ENCODE measurements at regions not wholly inside any gene's neighbourhood (a gene's known extent, or its start where the extent isn't known, plus 50 kb on each side); places are given as distances from the start of the nearest gene placed in this dataset.

- 92% methylated on average over 2 of the region's 2 CpGs for WGBS (ENCODE audit: insufficient coverage)
Observed at GRCh38 chr4:104906276-104906675, 240.4 kb upstream of the TET2 start.

GRCh38 chr4:104907074-104907649 is 239.5 kb upstream of the TET2 start:
- intact Hi-C loops (cut with micrococcal nuclease), result no loop called here
- Histone ChIP-seq H2AFZ (ENCODE audit: insufficient read depth, low read depth, low read length, poor library complexity, severe bottlenecking) (no peak overlapping the region), H3K9ac (ENCODE audit: insufficient read depth, low read length, poor library complexity, severe bottlenecking) (no peak overlapping the region), H3K27me3 (ENCODE audit: control insufficient read depth in 2 of 2, insufficient read depth in 2 of 2, low read length in 2 of 2) (no peaks in the 10 kb centered on the region), H3K27ac (ENCODE audit: low read depth in 1 of 2, low read length in 2 of 2) (no peak overlapping the region), H4K20me1 (ENCODE audit: insufficient read depth, low read length) (no peaks in the 10 kb centered on the region), H3K4me2 (replicated peaks; ENCODE audit: extremely low read depth, low read length, poor library complexity, severe bottlenecking) (no peak overlapping the region), H3K79me2 (ENCODE audit: insufficient read depth, low read length) (no peaks in the 10 kb centered on the region), H3K9me3 (replicated peaks in 1 of 2; ENCODE audit: control insufficient read depth in 1 of 2, insufficient read depth in 1 of 2, low read length in 2 of 2) (no peaks in the 10 kb centered on the region), H3K4me3 (replicated peaks in 1 of 3; ENCODE audit: low read depth in 2 of 3, low read length in 3 of 3) (no peak overlapping the region), H3K4me1 (ENCODE audit: control insufficient read depth in 1 of 2, insufficient read depth in 2 of 2, low read length in 2 of 2) (no peaks in the 10 kb centered on the region), H3K36me3 (replicated peaks in 1 of 2; ENCODE audit: control insufficient read depth in 1 of 2, insufficient read depth in 2 of 2, low read length in 2 of 2) (no peaks in the 10 kb centered on the region)
- H3K27ac Mint-ChIP-seq, result no peak overlapping the region
- H3K4me1 Mint-ChIP-seq, result peaks cover 4% of the 10 kb centered on the region
- no peak overlapping the region for H3K4me3 Mint-ChIP-seq
- TF ChIP-seq CTCF (IDR thresholded peaks at IDR 0.05), result no peak
- WGBS (ENCODE audit: insufficient coverage), result 95% methylated on average over 11 of the region's 12 CpGs
- H3K36me3 Mint-ChIP-seq, result no peaks in the 10 kb centered on the region
- H3K27me3 Mint-ChIP-seq (ENCODE audit: low read depth in 3 of 3), result peaks cover 0 to 2% (median 0%) of the 10 kb centered on the region in 3 donors
- H3K9me3 Mint-ChIP-seq, result peaks cover 0 to 3% (median 1%) of the 10 kb centered on the region in 7 donors
- no peak for DNase-seq

More at GRCh38 chr4:104906276-104906675, 240.4 kb upstream of the TET2 start:
- no peak overlapping the region for H3K4me3 Mint-ChIP-seq
- H3K4me2 ChIP-seq (replicated peaks; ENCODE audit: extremely low read depth, low read length, poor library complexity, severe bottlenecking), result no peak overlapping the region
- DNase-seq, result no peak
- no peak overlapping the region for H2AFZ ChIP-seq (ENCODE audit: insufficient read depth, low read depth, low read length, poor library complexity, severe bottlenecking)
- no peak overlapping the region for H3K9ac ChIP-seq (ENCODE audit: insufficient read depth, low read length, poor library complexity, severe bottlenecking)
- H3K27ac Mint-ChIP-seq, result no peak overlapping the region
- no peaks in the 10 kb centered on the region for H3K79me2 ChIP-seq (ENCODE audit: insufficient read depth, low read length)
- no peaks in the 10 kb centered on the region for H3K4me1 ChIP-seq (ENCODE audit: control insufficient read depth in 1 of 2, insufficient read depth in 2 of 2, low read length in 2 of 2)
- H3K36me3 ChIP-seq (replicated peaks in 1 of 2; ENCODE audit: control insufficient read depth in 1 of 2, insufficient read depth in 2 of 2, low read length in 2 of 2), result no peaks in the 10 kb centered on the region
- H3K9me3 ChIP-seq (replicated peaks in 1 of 2; ENCODE audit: control insufficient read depth in 1 of 2, insufficient read depth in 1 of 2, low read length in 2 of 2), result no peaks in the 10 kb centered on the region
- H3K27me3 Mint-ChIP-seq (ENCODE audit: low read depth in 3 of 3), result peaks cover 0 to 2% (median 0%) of the 10 kb centered on the region in 3 donors
- no peak overlapping the region for H3K27ac ChIP-seq (ENCODE audit: low read depth in 1 of 2, low read length in 2 of 2)
- intact Hi-C loops (cut with micrococcal nuclease), result no loop called here
- no peak for TF ChIP-seq CTCF (IDR thresholded peaks at IDR 0.05)
- peaks cover 0 to 3% (median 1%) of the 10 kb centered on the region in 7 donors for H3K9me3 Mint-ChIP-seq
- H3K4me3 ChIP-seq (replicated peaks in 1 of 3; ENCODE audit: low read depth in 2 of 3, low read length in 3 of 3), result no peak overlapping the region
- peaks cover 6% of the 10 kb centered on the region for H3K4me1 Mint-ChIP-seq
- H3K27me3 ChIP-seq (ENCODE audit: control insufficient read depth in 2 of 2, insufficient read depth in 2 of 2, low read length in 2 of 2), result no peaks in the 10 kb centered on the region
- H4K20me1 ChIP-seq (ENCODE audit: insufficient read depth, low read length), result no peaks in the 10 kb centered on the region
- H3K36me3 Mint-ChIP-seq, result no peaks in the 10 kb centered on the region
